Endothelial cell of umbilical vein (primary cell): ENCODE measurements at regions not wholly inside any gene's neighbourhood (a gene's known extent, or its start where the extent isn't known, plus 50 kb on each side); places are given as distances from the start of the nearest gene placed in this dataset.

Source experiments
- BruUV-seq: library from RNA; stranded (reverse); fragments of 400-500 nt; replicated peaks from 2 replicates; lab custom pipeline; 2021; lab: Mats Ljungman, UMichigan
- CTCF ChIA-PET: fragments of 300-600, 350-600 bp; sonication (Branson Sonifier 250); formaldehyde crosslinking; loops from one replicate; lab custom pipeline; 2021; ENCODE audit warnings: antibody characterized with exemption, inconsistent platforms; lab: Charles Lee
- POLR2A ChIA-PET: fragments of 300-600, 350-600 bp; sonication (Branson Sonifier 250); formaldehyde crosslinking; loops from one replicate; lab custom pipeline; 2021; ENCODE audit warnings: antibody characterized with exemption, inconsistent platforms; lab: Charles Lee
- DNase-seq: peaks from one replicate; pipeline ENCODE4 v3.0.0-alpha.2; 2011; ENCODE audit warnings: low read depth, low spot score
- FAIRE-seq: peaks from 2 replicates; lab custom pipeline; 2011; peaks lifted over from hg19 to GRCh38; lab: Jason Lieb, UNC
- H2AFZ ChIP-seq: 2 replicates; pipeline ENCODE4 v1.6.0; 2012; ENCODE audit warnings: low read depth, low read length, control low read depth, inconsistent platforms
- H3K27ac ChIP-seq: 2 replicates; pipeline ENCODE4 v1.5.1; 2011; ENCODE audit warnings: low read depth, mild to moderate bottlenecking, control low read depth, low read length, moderate library complexity; ENCODE audit not compliant: insufficient read depth
- H3K27me3 ChIP-seq, 2 experiments: 2 replicates each; pipeline versions ENCODE4 v1.6.0 to v1.6.1; 2011; ENCODE audit warnings: low read length in 2 of 2, mixed read lengths in 1 of 2; ENCODE audit not compliant: control insufficient read depth in 2 of 2, insufficient read depth in 2 of 2
- H3K36me3 ChIP-seq, 2 experiments: 2 replicates in 1 of 2; 3 replicates in 1 of 2; pipeline ENCODE4 v1.5.1; 2011; ENCODE audit warnings: low read length in 2 of 2, mild to moderate bottlenecking in 1 of 2, moderate library complexity in 1 of 2; ENCODE audit not compliant: control insufficient read depth in 2 of 2, insufficient read depth in 2 of 2; ENCODE audit errors: extremely low read depth in 1 of 2
- H3K4me1 ChIP-seq: 3 replicates; pipeline ENCODE4 v1.5.1; 2011; ENCODE audit warnings: mild to moderate bottlenecking, low read length; ENCODE audit not compliant: control insufficient read depth, insufficient read depth; ENCODE audit errors: extremely low read depth
- H3K4me2 ChIP-seq: 2 replicates; pipeline ENCODE4 v1.6.1; 2011; ENCODE audit warnings: low read length, control low read depth, mixed read lengths; ENCODE audit not compliant: insufficient read depth
- H3K4me3 ChIP-seq, 3 experiments: fragments of 200-600 bp in 1 of 3; sonication (generic), shearing (Covaris generic) in 1 of 3; replicated peaks in 1 of 3; 2 replicates each; pipeline ENCODE4 v1.5.1; 2011 to 2016; ENCODE audit warnings: control low read depth in 3 of 3, low read length in 3 of 3, mild to moderate bottlenecking in 2 of 3, inconsistent platforms in 1 of 3, low read depth in 1 of 3, moderate library complexity in 1 of 3; ENCODE audit not compliant: insufficient read depth in 1 of 3
- H3K79me2 ChIP-seq: 2 replicates; pipeline ENCODE4 v1.6.0; 2012; ENCODE audit warnings: low read length, inconsistent platforms; ENCODE audit not compliant: control insufficient read depth, insufficient read depth
- H3K9ac ChIP-seq: replicated peaks from 2 replicates; pipeline ENCODE3; 2011; ENCODE audit warnings: low read length, control low read depth; ENCODE audit not compliant: insufficient read depth; ENCODE audit errors: extremely low read depth
- H3K9me1 ChIP-seq: replicated peaks from 3 replicates; pipeline ENCODE4 v1.6.0; 2011; ENCODE audit warnings: mild to moderate bottlenecking, low read length; ENCODE audit not compliant: control insufficient read depth, insufficient read depth; ENCODE audit errors: extremely low read depth
- H3K9me3 ChIP-seq: replicated peaks from 2 replicates; pipeline ENCODE4 v1.5.1; 2012; ENCODE audit warnings: low read length, inconsistent platforms; ENCODE audit not compliant: control insufficient read depth, insufficient read depth
- H4K20me1 ChIP-seq: replicated peaks from 2 replicates; pipeline ENCODE3; 2011; ENCODE audit warnings: mild to moderate bottlenecking, low read length; ENCODE audit not compliant: control insufficient read depth, insufficient read depth; ENCODE audit errors: extremely low read depth
- CTCF ChIP-seq, 2 donors: IDR thresholded peaks; 1 replicate in 1 of 2; 2 replicates in 1 of 2; pipeline ENCODE4 v1.5.1; 2011; ENCODE audit warnings: low read length in 2 of 2, mild to moderate bottlenecking in 2 of 2, moderate library complexity in 2 of 2, control low read depth in 1 of 2, inconsistent platforms in 1 of 2, low read depth in 1 of 2; ENCODE audit not compliant: insufficient read depth in 1 of 2; ENCODE audit errors: extremely low read depth in 1 of 2
- EZH2 ChIP-seq: IDR thresholded peaks from 2 replicates; pipeline ENCODE4 v1.6.1; 2012; ENCODE audit warnings: borderline replicate concordance, low read depth, mild to moderate bottlenecking, moderate library complexity, low read length, inconsistent platforms; ENCODE audit not compliant: severe bottlenecking
- FOS ChIP-seq: IDR thresholded peaks from 2 replicates; pipeline ENCODE4 v1.6.1; 2011; ENCODE audit warnings: mild to moderate bottlenecking, low read length, moderate library complexity, borderline replicate concordance; ENCODE audit not compliant: insufficient read depth
- GATA2 ChIP-seq: IDR thresholded peaks from 2 replicates; pipeline ENCODE4 v1.7.0; 2011; ENCODE audit warnings: low read depth, mild to moderate bottlenecking, moderate library complexity, mixed read lengths, low read length; ENCODE audit not compliant: insufficient read length, insufficient read depth
- JUN ChIP-seq: IDR thresholded peaks from 2 replicates; pipeline ENCODE4 v1.6.1; 2011; ENCODE audit warnings: borderline replicate concordance, low read depth; ENCODE audit not compliant: insufficient read length, insufficient read depth
- MAX ChIP-seq: IDR thresholded peaks from 2 replicates; pipeline ENCODE4 v1.6.1; 2011; ENCODE audit not compliant: insufficient read depth, insufficient read length
- MYC ChIP-seq: IDR thresholded peaks from one replicate; pipeline ENCODE4 v1.6.1; 2011; ENCODE audit warnings: mild to moderate bottlenecking, low read depth, low read length
- POLR2A ChIP-seq: IDR thresholded peaks from 2 replicates; pipeline ENCODE4 v1.6.1; 2012; ENCODE audit warnings: low read depth, mild to moderate bottlenecking, control low read depth, low read length
- POLR2AphosphoS5 ChIP-seq: IDR thresholded peaks from 2 replicates; pipeline ENCODE4 v1.6.1; 2012; ENCODE audit warnings: low read depth, mild to moderate bottlenecking, control low read depth, low read length, moderate library complexity; ENCODE audit not compliant: insufficient read depth
- dilution Hi-C: fragments of 300-500 bp; cut with MboI; formaldehyde crosslinking; loops from one replicate; pipeline ENCODE4 v1.15.0; 2019; ENCODE audit warnings: low sequenced_read_pairs; ENCODE audit not compliant: extremely low pct_ligation_motif_present
- intact Hi-C: fragments of 100-400 bp; cut with micrococcal nuclease; formaldehyde crosslinking; loops from one replicate; pipeline ENCODE4 v1.10.0; 2022

- ChIA-PET CTCF (interaction anchor here (1.4 kb wide), 1 partner anchor 8 kb away, joined by 3 read pairs; no protein-coding TSS in a partner anchor), POLR2A (no interaction called here)
- Histone ChIP-seq H3K79me2 (no peaks in the 10 kb centered on the region), H3K27ac (no peak overlapping the region), H3K4me2 (no peak overlapping the region), H3K9me3 (no peaks in the 10 kb centered on the region), H2AFZ (no peak overlapping the region), H4K20me1 (no peaks in the 10 kb centered on the region), H3K9ac (no peak overlapping the region), H3K27me3 (peaks cover 0 to 1% of the 10 kb centered on the region in 2 experiments), H3K36me3 (no peaks in the 10 kb centered on the region), H3K9me1 (no peaks in the 10 kb centered on the region), H3K4me3 (no peak overlapping the region), H3K4me1 (no peaks in the 10 kb centered on the region)
- DNase-seq, result no peak
- no peak for FAIRE-seq
- intact Hi-C loops (no loop called here), dilution Hi-C loops (no loop called here)
- no TSS peak for BruUV-seq
- TF ChIP-seq GATA2 (no peak), EZH2 (no peak), POLR2AphosphoS5 (no peak), MAX (no peak), MYC (no peak), JUN (no peak), CTCF (IDR thresholded peaks at IDR 0.05; ENCODE audit: extremely low read depth in 1 of 2, insufficient read depth in 1 of 2, low read depth in 1 of 2, low read length in 2 of 2) (no peak), FOS (no peak), POLR2A (no peak)
These were observed 65.3 kb downstream of the CXCR4 start for GRCh38 chr2:136052369-136053362.
